GM12878 (cell line): ENCODE measurements at regions not wholly inside any gene's neighbourhood (a gene's known extent, or its start where the extent isn't known, plus 50 kb on each side); places are given as distances from the start of the nearest gene placed in this dataset.

Experiments used
- ATAC-seq: fragments of 200-7000 bp; cut with Tn5 transposase; 3 replicates; pipeline ENCODE4 v1.9.1; 2020; ENCODE audit warnings: mild to moderate bottlenecking, moderate library complexity
- BruUV-seq: library from RNA; stranded (reverse); fragments of 400-500 nt; replicated peaks from 2 replicates; lab custom pipeline; 2021; lab: Mats Ljungman, UMichigan
- CTCF ChIA-PET: fragments of 300-600 bp; sonication (Branson Sonifier 250); formaldehyde crosslinking; extraction: SDS; loops from one replicate; lab custom pipeline; 2021; ENCODE audit warnings: inconsistent platforms; lab: Yijun Ruan, JAX
- POLR2A ChIA-PET: fragments of 350-600 bp; formaldehyde crosslinking; extraction: SDS; loops from one replicate; lab custom pipeline; 2021; ENCODE audit warnings: inconsistent platforms; lab: Charles Lee
- RAD21 ChIA-PET: fragments of 300-600 bp; sonication (Branson Sonifier 250); formaldehyde crosslinking; loops from one replicate; lab custom pipeline; 2023; ENCODE audit warnings: antibody characterized with exemption; ENCODE audit not compliant: unreplicated experiment; lab: Charles Lee
- SMC1A ChIA-PET: fragments of 300-600 bp; sonication (Branson Sonifier 250); formaldehyde crosslinking; loops from one replicate; lab custom pipeline; 2023; ENCODE audit not compliant: unreplicated experiment, uncharacterized antibody; lab: Charles Lee
- DNase-seq: peaks from one replicate; pipeline ENCODE4 v3.0.0-alpha.2; 2011; ENCODE audit warnings: low read depth, low spot score
- FAIRE-seq: peaks from 3 replicates; lab custom pipeline; 2011; peaks lifted over from hg19 to GRCh38; lab: Jason Lieb, UNC
- H2AFZ ChIP-seq: 2 replicates; pipeline ENCODE4 v1.6.0; 2011; ENCODE audit warnings: low read depth, low read length, control low read depth; ENCODE audit not compliant: control insufficient read depth
- H3K27ac ChIP-seq: 2 replicates; pipeline ENCODE4 v1.5.1; 2011; ENCODE audit warnings: control low read depth; ENCODE audit not compliant: control insufficient read depth, insufficient read depth
- H3K27me3 ChIP-seq, 2 experiments: replicated peaks in 1 of 2; 2 replicates each; pipeline versions ENCODE4 v1.6.0 to v1.6.1; 2011; ENCODE audit warnings: low read length in 1 of 2; ENCODE audit not compliant: control insufficient read depth in 2 of 2, insufficient read depth in 2 of 2
- H3K36me3 ChIP-seq, 2 experiments: 2 replicates each; pipeline ENCODE4 v1.5.1; 2011; ENCODE audit warnings: low read length in 1 of 2; ENCODE audit not compliant: control insufficient read depth in 2 of 2, insufficient read depth in 2 of 2
- H3K4me1 ChIP-seq: 2 replicates; pipeline ENCODE4 v1.6.1; 2011; ENCODE audit warnings: mild to moderate bottlenecking, low read length, moderate library complexity, mixed read lengths; ENCODE audit not compliant: control insufficient read depth, insufficient read depth
- H3K4me2 ChIP-seq: 2 replicates; pipeline ENCODE4 v1.6.0; 2011; ENCODE audit warnings: control low read depth; ENCODE audit not compliant: control insufficient read depth, insufficient read depth
- H3K4me3 ChIP-seq: fragments of 200-600 bp; sonication (generic); 2 replicates; pipeline ENCODE4 v1.5.1; 2016
- H3K79me2 ChIP-seq: 2 replicates; pipeline ENCODE4 v1.6.0; 2011; ENCODE audit warnings: low read length; ENCODE audit not compliant: control insufficient read depth, insufficient read depth
- H3K9ac ChIP-seq: 2 replicates; pipeline ENCODE4 v1.8.0; 2011; ENCODE audit warnings: low read length, control low read depth, mixed read lengths; ENCODE audit not compliant: control insufficient read depth, insufficient read depth
- H3K9me3 ChIP-seq: replicated peaks from 3 replicates; pipeline ENCODE4 v1.5.1; 2011; ENCODE audit warnings: mild to moderate bottlenecking, low read length; ENCODE audit not compliant: control insufficient read depth, insufficient read depth
- H4K20me1 ChIP-seq: 2 replicates; pipeline ENCODE4 v1.6.0; 2011; ENCODE audit not compliant: control insufficient read depth, insufficient read depth
- KAT2A ChIP-seq: conservative IDR thresholded peaks from 2 replicates; pipeline ENCODE4 v1.6.1; 2011; ENCODE audit warnings: low read depth, low read length; ENCODE audit not compliant: control insufficient read depth
- ZNF217 ChIP-seq: fragments of 450-650 bp; IDR thresholded peaks from 2 replicates; pipeline ENCODE4 v1.6.1; 2017; ENCODE audit warnings: antibody characterized with exemption, mild to moderate bottlenecking
- WGBS: methylation state at CpG from one replicate; pipeline ENCODE4 v1.1.6; 2016; ENCODE audit warnings: low lambda C conversion rate; ENCODE audit not compliant: insufficient replicate concordance, insufficient coverage; ENCODE audit errors: missing lambda C conversion rate; 5-methylcytosine and 5-hydroxymethylcytosine counted together
- in situ Hi-C: fragments of 300-500 bp; cut with MboI; formaldehyde crosslinking; loops from 9 replicates; pipeline ENCODE4 v1.14.3; 2018; ENCODE audit warnings: mixed read lengths
- intact Hi-C: fragments of 100-400 bp; cut with micrococcal nuclease; formaldehyde crosslinking; loops from one replicate; pipeline ENCODE4 v1.14.2; 2022; ENCODE audit not compliant: unreplicated experiment
- TF ChIP-seq, protein P1 (sequence below): fragments of 150-350 bp; IDR thresholded peaks from 2 replicates; pipeline ENCODE4 v1.6.1; 2016; ENCODE audit warnings: low read depth, low read length
- TF ChIP-seq, protein P2 (sequence below): fragments of 450-650 bp; IDR thresholded peaks from 2 replicates; pipeline ENCODE4 v1.6.1; 2018; ENCODE audit warnings: borderline replicate concordance, mild to moderate bottlenecking; ENCODE audit not compliant: partially characterized antibody

DNA sequence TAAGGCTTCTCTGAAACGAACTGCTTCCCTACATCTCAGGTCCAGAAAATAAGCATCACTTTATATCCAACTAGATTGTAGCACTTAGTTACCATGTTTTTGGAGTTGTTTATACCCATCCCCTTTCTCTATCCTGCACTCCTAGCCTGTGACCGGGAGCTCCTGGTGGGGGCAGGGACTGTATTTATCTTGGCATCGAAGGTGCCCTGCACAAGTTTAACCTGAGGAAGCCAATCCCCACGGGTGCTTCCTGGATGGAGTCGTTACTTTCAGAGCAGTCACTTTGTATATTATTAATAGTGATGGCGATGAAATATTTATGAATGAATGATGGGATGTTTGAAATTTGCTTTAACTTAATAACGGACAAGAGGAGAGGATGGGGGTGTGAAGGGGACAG lies 73.9 kb downstream of the KLHDC7A start:
- H3K9ac ChIP-seq = no peak overlapping the region
- WGBS = 10% methylated on average over 7 of the region's 7 CpGs
- H3K4me3 ChIP-seq = no peak overlapping the region
- RAD21 ChIA-PET = no interaction called here
- no peak overlapping the region for H2AFZ ChIP-seq
- BruUV-seq = no TSS peak
- H3K4me1 ChIP-seq = no peaks in the 10 kb centered on the region
- TF ChIP-seq, protein P1, sequence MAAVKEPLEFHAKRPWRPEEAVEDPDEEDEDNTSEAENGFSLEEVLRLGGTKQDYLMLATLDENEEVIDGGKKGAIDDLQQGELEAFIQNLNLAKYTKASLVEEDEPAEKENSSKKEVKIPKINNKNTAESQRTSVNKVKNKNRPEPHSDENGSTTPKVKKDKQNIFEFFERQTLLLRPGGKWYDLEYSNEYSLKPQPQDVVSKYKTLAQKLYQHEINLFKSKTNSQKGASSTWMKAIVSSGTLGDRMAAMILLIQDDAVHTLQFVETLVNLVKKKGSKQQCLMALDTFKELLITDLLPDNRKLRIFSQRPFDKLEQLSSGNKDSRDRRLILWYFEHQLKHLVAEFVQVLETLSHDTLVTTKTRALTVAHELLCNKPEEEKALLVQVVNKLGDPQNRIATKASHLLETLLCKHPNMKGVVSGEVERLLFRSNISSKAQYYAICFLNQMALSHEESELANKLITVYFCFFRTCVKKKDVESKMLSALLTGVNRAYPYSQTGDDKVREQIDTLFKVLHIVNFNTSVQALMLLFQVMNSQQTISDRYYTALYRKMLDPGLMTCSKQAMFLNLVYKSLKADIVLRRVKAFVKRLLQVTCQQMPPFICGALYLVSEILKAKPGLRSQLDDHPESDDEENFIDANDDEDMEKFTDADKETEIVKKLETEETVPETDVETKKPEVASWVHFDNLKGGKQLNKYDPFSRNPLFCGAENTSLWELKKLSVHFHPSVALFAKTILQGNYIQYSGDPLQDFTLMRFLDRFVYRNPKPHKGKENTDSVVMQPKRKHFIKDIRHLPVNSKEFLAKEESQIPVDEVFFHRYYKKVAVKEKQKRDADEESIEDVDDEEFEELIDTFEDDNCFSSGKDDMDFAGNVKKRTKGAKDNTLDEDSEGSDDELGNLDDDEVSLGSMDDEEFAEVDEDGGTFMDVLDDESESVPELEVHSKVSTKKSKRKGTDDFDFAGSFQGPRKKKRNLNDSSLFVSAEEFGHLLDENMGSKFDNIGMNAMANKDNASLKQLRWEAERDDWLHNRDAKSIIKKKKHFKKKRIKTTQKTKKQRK = no peak
- TF ChIP-seq ZNF217 (no peak), KAT2A (no peak)
- TF ChIP-seq, protein P2, sequence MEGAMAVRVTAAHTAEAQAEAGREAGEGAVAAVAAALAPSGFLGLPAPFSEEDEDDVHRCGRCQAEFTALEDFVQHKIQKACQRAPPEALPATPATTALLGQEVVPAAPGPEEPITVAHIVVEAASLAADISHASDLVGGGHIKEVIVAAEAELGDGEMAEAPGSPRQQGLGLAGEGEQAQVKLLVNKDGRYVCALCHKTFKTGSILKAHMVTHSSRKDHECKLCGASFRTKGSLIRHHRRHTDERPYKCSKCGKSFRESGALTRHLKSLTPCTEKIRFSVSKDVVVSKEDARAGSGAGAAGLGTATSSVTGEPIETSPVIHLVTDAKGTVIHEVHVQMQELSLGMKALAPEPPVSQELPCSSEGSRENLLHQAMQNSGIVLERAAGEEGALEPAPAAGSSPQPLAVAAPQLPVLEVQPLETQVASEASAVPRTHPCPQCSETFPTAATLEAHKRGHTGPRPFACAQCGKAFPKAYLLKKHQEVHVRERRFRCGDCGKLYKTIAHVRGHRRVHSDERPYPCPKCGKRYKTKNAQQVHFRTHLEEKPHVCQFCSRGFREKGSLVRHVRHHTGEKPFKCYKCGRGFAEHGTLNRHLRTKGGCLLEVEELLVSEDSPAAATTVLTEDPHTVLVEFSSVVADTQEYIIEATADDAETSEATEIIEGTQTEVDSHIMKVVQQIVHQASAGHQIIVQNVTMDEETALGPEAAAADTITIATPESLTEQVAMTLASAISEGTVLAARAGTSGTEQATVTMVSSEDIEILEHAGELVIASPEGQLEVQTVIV = no peak
- in situ Hi-C loops = no loop called here
- no peak for DNase-seq
- no peaks in the 10 kb centered on the region for H4K20me1 ChIP-seq
- no peaks in the 10 kb centered on the region for H3K9me3 ChIP-seq
- POLR2A ChIA-PET = no interaction called here
- H3K4me2 ChIP-seq = no peak overlapping the region
- SMC1A ChIA-PET = no interaction called here
- CTCF ChIA-PET = interaction anchor here (2.3 kb wide), 1 partner anchor 27 kb away, joined by 27 read pairs; no protein-coding TSS in a partner anchor
- intact Hi-C loops = no loop called here
- H3K36me3 ChIP-seq = no peaks in the 10 kb centered on the region
- no peak for FAIRE-seq
- peaks cover 4 to 8% of the 10 kb centered on the region in 2 experiments for H3K27me3 ChIP-seq
- no peaks in the 10 kb centered on the region for H3K79me2 ChIP-seq
- no peak for ATAC-seq
- no peak overlapping the region for H3K27ac ChIP-seq
